Activated CD8-positive, alpha-beta T cell treated with anti-CD3 and anti-CD28 coated beads for 36 hours (primary cell): ENCODE measurements at regions not wholly inside any gene's neighbourhood (a gene's known extent, or its start where the extent isn't known, plus 50 kb on each side); places are given as distances from the start of the nearest gene placed in this dataset.
A peak's percentile ranks its signal among the peaks of the same experiment; 100 is the strongest.

Source experiments
- ATAC-seq: fragments of 200-7000 bp; cut with Tn5 transposase; one replicate; pipeline ENCODE4 v1.10.0; 2021; ENCODE audit warnings: mild to moderate bottlenecking, moderate library complexity
- CTCF ChIA-PET: fragments of 350-600 bp; sonication (Branson Sonifier 250); formaldehyde crosslinking; loops from one replicate; lab custom pipeline; 2021; ENCODE audit warnings: antibody characterized with exemption; lab: Charles Lee
- POLR2A ChIA-PET: fragments of 350-600 bp; sonication (Branson Sonifier 250); formaldehyde crosslinking; loops from one replicate; lab custom pipeline; 2021; ENCODE audit warnings: antibody characterized with exemption; lab: Charles Lee
- DNase-seq: peaks from one replicate; pipeline ENCODE4 v3.0.0-alpha.2; 2020
- H3K27ac Mint-ChIP-seq: one replicate; pipeline ENCODE4 v1.8.0; 2021; ENCODE audit warnings: mild to moderate bottlenecking, mixed read lengths
- H3K27me3 Mint-ChIP-seq: one replicate; pipeline ENCODE4 v1.8.0; 2021; ENCODE audit warnings: mixed read lengths
- H3K36me3 Mint-ChIP-seq: one replicate; pipeline ENCODE4 v1.8.0; 2021; ENCODE audit warnings: low read depth, mixed read lengths
- H3K4me1 Mint-ChIP-seq: one replicate; pipeline ENCODE4 v1.8.0; 2021; ENCODE audit warnings: low read depth, mixed read lengths
- H3K4me3 Mint-ChIP-seq: one replicate; pipeline ENCODE4 v1.8.0; 2021; ENCODE audit warnings: mild to moderate bottlenecking, moderate library complexity, mixed read lengths
- H3K9me3 Mint-ChIP-seq: one replicate; pipeline ENCODE4 v1.8.0; 2021; ENCODE audit warnings: mixed read lengths
- CTCF ChIP-seq: fragments of 200-600 bp; IDR thresholded peaks from one replicate; pipeline ENCODE4 v1.8.0; 2022; ENCODE audit warnings: antibody characterized with exemption, mild to moderate bottlenecking
- intact Hi-C: fragments of 100-400 bp; cut with micrococcal nuclease; formaldehyde crosslinking; loops from one replicate; pipeline ENCODE4 v1.10.0; 2022

GRCh38 chr1:24995140-24995539, 65.1 kb upstream of the RUNX3 start:
- peaks cover 5% of the 10 kb centered on the region for H3K9me3 Mint-ChIP-seq
- ATAC-seq: no peak
- peaks cover 98% of the 10 kb centered on the region for H3K4me1 Mint-ChIP-seq
- H3K27me3 Mint-ChIP-seq: no peaks in the 10 kb centered on the region
- intact Hi-C loops: no loop called here
- no peak for DNase-seq
- ChIA-PET CTCF (interaction anchor here (0.6 to 4.1 kb wide), 7 partner anchors 10 to 359 kb away, joined by 3 to 22 read pairs (median 5); no protein-coding TSS in a partner anchor), POLR2A (interaction anchor here (0.7 to 13.9 kb wide), 9 partner anchors 8 to 41 kb away, joined by 3 to 157 read pairs (median 12); no protein-coding TSS in a partner anchor)
- no peak overlapping the region for H3K4me3 Mint-ChIP-seq
- peaks cover 34% of the 10 kb centered on the region for H3K36me3 Mint-ChIP-seq
- H3K27ac Mint-ChIP-seq: peak overlapping the region; percentile 97
- TF ChIP-seq CTCF: no peak

GRCh38 chr1:24993871-24994580, 64.0 kb upstream of the RUNX3 start:
- H3K27me3 Mint-ChIP-seq: no peaks in the 10 kb centered on the region
- ChIA-PET POLR2A (interaction anchor here (0.6 to 13.9 kb wide), 9 partner anchors 11 to 43 kb away, joined by 3 to 157 read pairs (median 24); no protein-coding TSS in a partner anchor), CTCF (interaction anchor here (1.5 to 2.1 kb wide), 4 partner anchors 11 to 43 kb away, joined by 3 to 8 read pairs (median 6); no protein-coding TSS in a partner anchor)
- intact Hi-C loops: loop anchor here (5.0 kb wide), 2 partner anchors 37 to 38 kb away; no protein-coding TSS in a partner anchor
- DNase-seq (no peak), ATAC-seq (no peak)
- H3K36me3 Mint-ChIP-seq: peaks cover 29% of the 10 kb centered on the region
- H3K4me3 Mint-ChIP-seq: no peak overlapping the region
- TF ChIP-seq CTCF: no peak
- peaks cover 96% of the 10 kb centered on the region for H3K4me1 Mint-ChIP-seq
- H3K9me3 Mint-ChIP-seq: peaks cover 5% of the 10 kb centered on the region
- peak overlapping the region; percentile 97 for H3K27ac Mint-ChIP-seq

GRCh38 chr1:24992761-24993211, 62.7 kb upstream of the RUNX3 start:
- intact Hi-C loops: loop anchor here (5.0 kb wide), 2 partner anchors 35 to 40 kb away; no protein-coding TSS in a partner anchor
- peaks cover 98% of the 10 kb centered on the region for H3K4me1 Mint-ChIP-seq
- ATAC-seq: peak; percentile 1
- H3K27me3 Mint-ChIP-seq: no peaks in the 10 kb centered on the region
- POLR2A ChIA-PET: interaction anchor here (0.6 to 13.9 kb wide), 11 partner anchors 10 to 676 kb away, joined by 3 to 157 read pairs (median 22); no protein-coding TSS in a partner anchor
- peak overlapping the region; percentile 69 for H3K4me3 Mint-ChIP-seq
- DNase-seq: peak; percentile 53
- peaks cover 40% of the 10 kb centered on the region for H3K36me3 Mint-ChIP-seq
- CTCF ChIA-PET: interaction anchor here (0.7 to 3.9 kb wide), 3 partner anchors 20 to 109 kb away, joined by 3 to 28 read pairs (median 9); no protein-coding TSS in a partner anchor
- H3K27ac Mint-ChIP-seq: peak overlapping the region; percentile 97
- peaks cover 7% of the 10 kb centered on the region for H3K9me3 Mint-ChIP-seq
- no peak for TF ChIP-seq CTCF

GRCh38 chr1:24992124-24992760, 62.2 kb upstream of the RUNX3 start:
- Mint-ChIP-seq H3K4me1 (peaks cover 98% of the 10 kb centered on the region), H3K36me3 (peaks cover 42% of the 10 kb centered on the region), H3K4me3 (peak overlapping the region; percentile 69), H3K27ac (peak overlapping the region; percentile 97), H3K27me3 (no peaks in the 10 kb centered on the region), H3K9me3 (peaks cover 7% of the 10 kb centered on the region)
- DNase-seq: no peak
- peak; percentile 0 for ATAC-seq
- CTCF ChIA-PET: interaction anchor here (0.7 to 3.9 kb wide), 5 partner anchors 20 to 110 kb away, joined by 3 to 28 read pairs (median 6); no protein-coding TSS in a partner anchor
- POLR2A ChIA-PET: interaction anchor here (1.1 to 13.9 kb wide), 11 partner anchors 10 to 108 kb away, joined by 3 to 157 read pairs (median 22); no protein-coding TSS in a partner anchor
- no peak for TF ChIP-seq CTCF
- intact Hi-C loops: loop anchor here (5.0 kb wide), 2 partner anchors 35 to 40 kb away; no protein-coding TSS in a partner anchor
